ENCODE measurements at regions not wholly inside any gene's neighbourhood (a gene's known extent, or its start where the extent isn't known, plus 50 kb on each side); places are given as distances from the start of the nearest gene placed in this dataset.

DNA sequence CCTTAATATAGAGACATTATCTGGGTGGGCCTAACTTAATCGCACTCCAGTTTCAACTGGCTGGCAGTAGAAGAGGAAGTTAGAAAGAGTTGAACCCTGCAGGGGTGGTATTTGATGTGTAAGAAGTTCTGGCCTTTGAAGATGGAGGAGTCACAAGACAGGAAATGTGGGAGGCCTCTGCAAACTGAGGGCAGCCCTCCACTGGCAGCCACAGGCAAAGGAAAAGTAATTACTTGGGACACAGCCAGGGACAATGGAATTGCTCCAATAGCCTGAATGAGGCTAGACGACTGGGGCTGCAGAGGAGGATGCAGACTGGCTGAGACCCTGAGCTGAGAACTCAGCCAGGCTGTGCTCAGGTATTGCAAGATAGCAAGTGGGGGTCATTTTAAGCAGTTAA, 703.3 kb upstream of the ARGLU1 start:
- Mint-ChIP-seq H3K27ac (ENCODE audit: unreplicated experiment) (no peak overlapping the region), H3K4me3 (ENCODE audit: unreplicated experiment) (no peak overlapping the region), H3K36me3 (ENCODE audit: insufficient read depth, unreplicated experiment) (no peaks in the 10 kb centered on the region), H3K9me3 (ENCODE audit: unreplicated experiment) (no peaks in the 10 kb centered on the region), H3K27me3 (ENCODE audit: insufficient read depth, unreplicated experiment) (no peaks in the 10 kb centered on the region), H3K4me1 (ENCODE audit: low read depth, unreplicated experiment) (no peaks in the 10 kb centered on the region)
- Histone ChIP-seq H3K36me3 (ENCODE audit: control insufficient read depth, insufficient read depth, low read length) (no peaks in the 10 kb centered on the region), H3K9me3 (no peaks in the 10 kb centered on the region), H3K27me3 (replicated peaks; ENCODE audit: control insufficient read depth, insufficient read depth, low read length) (no peaks in the 10 kb centered on the region), H3K4me3 (ENCODE audit: low read depth, low read length) (no peak overlapping the region), H3K4me1 (no peaks in the 10 kb centered on the region)
- CTCF ChIA-PET: no interaction called here
- POLR2A ChIA-PET: no interaction called here
- BruUV-seq (replicated peaks): no TSS peak
- no peak for DNase-seq
- TF ChIP-seq, protein P1, sequence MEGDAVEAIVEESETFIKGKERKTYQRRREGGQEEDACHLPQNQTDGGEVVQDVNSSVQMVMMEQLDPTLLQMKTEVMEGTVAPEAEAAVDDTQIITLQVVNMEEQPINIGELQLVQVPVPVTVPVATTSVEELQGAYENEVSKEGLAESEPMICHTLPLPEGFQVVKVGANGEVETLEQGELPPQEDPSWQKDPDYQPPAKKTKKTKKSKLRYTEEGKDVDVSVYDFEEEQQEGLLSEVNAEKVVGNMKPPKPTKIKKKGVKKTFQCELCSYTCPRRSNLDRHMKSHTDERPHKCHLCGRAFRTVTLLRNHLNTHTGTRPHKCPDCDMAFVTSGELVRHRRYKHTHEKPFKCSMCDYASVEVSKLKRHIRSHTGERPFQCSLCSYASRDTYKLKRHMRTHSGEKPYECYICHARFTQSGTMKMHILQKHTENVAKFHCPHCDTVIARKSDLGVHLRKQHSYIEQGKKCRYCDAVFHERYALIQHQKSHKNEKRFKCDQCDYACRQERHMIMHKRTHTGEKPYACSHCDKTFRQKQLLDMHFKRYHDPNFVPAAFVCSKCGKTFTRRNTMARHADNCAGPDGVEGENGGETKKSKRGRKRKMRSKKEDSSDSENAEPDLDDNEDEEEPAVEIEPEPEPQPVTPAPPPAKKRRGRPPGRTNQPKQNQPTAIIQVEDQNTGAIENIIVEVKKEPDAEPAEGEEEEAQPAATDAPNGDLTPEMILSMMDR (IDR thresholded peaks at IDR 0.05; ENCODE audit: insufficient read depth in 1 of 2, low read depth in 1 of 2, low read length in 1 of 2, severe bottlenecking in 1 of 2, unreplicated experiment in 1 of 2): no peak
- intact Hi-C loops (cut with micrococcal nuclease; ENCODE audit: unreplicated experiment): no loop called here

DNA sequence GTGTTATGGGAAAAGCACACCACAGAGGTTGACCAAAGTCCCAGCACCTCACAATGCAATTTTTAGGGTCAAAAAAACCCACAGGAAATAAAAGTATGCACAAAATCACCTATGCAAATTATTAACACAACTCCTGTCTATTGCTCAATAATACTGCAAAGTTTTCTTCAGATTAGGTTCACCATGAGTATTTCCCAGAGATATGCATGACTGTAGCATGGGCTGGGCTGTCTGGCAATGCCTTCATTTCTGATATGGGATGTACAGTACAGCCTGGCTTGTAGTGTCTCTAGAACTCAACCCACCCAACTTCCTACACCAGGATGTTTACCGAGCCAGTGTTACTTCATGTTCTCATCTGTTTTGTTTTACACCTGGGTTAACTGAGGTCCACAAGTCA, 698.7 kb upstream of the ARGLU1 start:
- ChIA-PET POLR2A (no interaction called here), CTCF (no interaction called here)
- no peaks in the 10 kb centered on the region for H3K4me1 ChIP-seq
- H3K4me3 ChIP-seq (ENCODE audit: low read depth, low read length): no peak overlapping the region
- no peaks in the 10 kb centered on the region for H3K36me3 ChIP-seq (ENCODE audit: control insufficient read depth, insufficient read depth, low read length)
- Mint-ChIP-seq H3K27me3 (ENCODE audit: insufficient read depth, unreplicated experiment) (no peaks in the 10 kb centered on the region), H3K27ac (ENCODE audit: unreplicated experiment) (no peak overlapping the region), H3K36me3 (ENCODE audit: insufficient read depth, unreplicated experiment) (no peaks in the 10 kb centered on the region), H3K9me3 (ENCODE audit: unreplicated experiment) (no peaks in the 10 kb centered on the region), H3K4me1 (ENCODE audit: low read depth, unreplicated experiment) (no peaks in the 10 kb centered on the region), H3K4me3 (ENCODE audit: unreplicated experiment) (no peak overlapping the region)
- intact Hi-C loops (cut with micrococcal nuclease; ENCODE audit: unreplicated experiment): no loop called here
- no peaks in the 10 kb centered on the region for H3K27me3 ChIP-seq (replicated peaks; ENCODE audit: control insufficient read depth, insufficient read depth, low read length)
- BruUV-seq (replicated peaks): no TSS peak
- no peak for DNase-seq
- TF ChIP-seq, protein P1 (IDR thresholded peaks at IDR 0.05; ENCODE audit: insufficient read depth in 1 of 2, low read depth in 1 of 2, low read length in 1 of 2, severe bottlenecking in 1 of 2, unreplicated experiment in 1 of 2): no peak
- no peaks in the 10 kb centered on the region for H3K9me3 ChIP-seq

DNA sequence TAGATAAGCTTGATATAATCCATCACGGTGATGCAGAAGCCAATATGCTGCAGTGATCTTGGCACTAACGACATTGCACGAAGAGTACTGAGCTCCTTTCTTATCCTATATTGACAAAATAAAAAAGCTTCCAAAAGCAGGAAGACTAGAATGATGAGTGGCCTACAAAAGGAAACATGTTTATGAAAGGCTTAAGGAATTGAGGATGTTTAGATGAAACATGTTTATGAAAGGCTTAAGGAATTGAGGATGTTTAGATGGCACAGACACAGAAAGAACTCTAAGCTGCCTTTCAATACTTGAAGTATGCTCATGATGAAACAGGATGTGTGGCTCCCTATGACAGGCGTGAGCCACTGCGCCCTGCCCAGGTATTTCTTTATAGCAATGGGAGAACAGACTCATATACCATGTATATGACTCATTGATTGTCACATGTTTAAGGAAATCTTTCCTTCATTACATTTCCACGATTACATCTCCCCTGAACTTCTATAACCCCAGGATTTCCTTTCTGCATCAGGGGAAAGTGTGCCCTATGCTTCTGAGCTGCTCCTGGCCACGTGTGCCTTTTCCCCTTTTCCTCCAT, 690.8 kb upstream of the ARGLU1 start:
- Histone ChIP-seq H3K27me3 (replicated peaks; ENCODE audit: control insufficient read depth, insufficient read depth, low read length) (no peaks in the 10 kb centered on the region), H3K4me3 (ENCODE audit: low read depth, low read length) (no peak overlapping the region), H3K36me3 (ENCODE audit: control insufficient read depth, insufficient read depth, low read length) (no peaks in the 10 kb centered on the region), H3K9me3 (no peaks in the 10 kb centered on the region), H3K4me1 (no peaks in the 10 kb centered on the region)
- H3K36me3 Mint-ChIP-seq (ENCODE audit: insufficient read depth, unreplicated experiment): no peaks in the 10 kb centered on the region
- no TSS peak for BruUV-seq (replicated peaks)
- H3K27me3 Mint-ChIP-seq (ENCODE audit: insufficient read depth, unreplicated experiment): peaks cover 15% of the 10 kb centered on the region
- H3K27ac Mint-ChIP-seq (ENCODE audit: unreplicated experiment): no peak overlapping the region
- no peaks in the 10 kb centered on the region for H3K4me1 Mint-ChIP-seq (ENCODE audit: low read depth, unreplicated experiment)
- CTCF ChIA-PET: no interaction called here
- POLR2A ChIA-PET: no interaction called here
- no peak for DNase-seq
- H3K9me3 Mint-ChIP-seq (ENCODE audit: unreplicated experiment): no peaks in the 10 kb centered on the region
- intact Hi-C loops (cut with micrococcal nuclease; ENCODE audit: unreplicated experiment): no loop called here
- TF ChIP-seq, protein P1 (IDR thresholded peaks at IDR 0.05; ENCODE audit: insufficient read depth in 1 of 2, low read depth in 1 of 2, low read length in 1 of 2, severe bottlenecking in 1 of 2, unreplicated experiment in 1 of 2): no peak
- no peak overlapping the region for H3K4me3 Mint-ChIP-seq (ENCODE audit: unreplicated experiment)
